Hepatocyte (in vitro differentiated cells): ENCODE measurements at regions not wholly inside any gene's neighbourhood (a gene's known extent, or its start where the extent isn't known, plus 50 kb on each side); places are given as distances from the start of the nearest gene placed in this dataset.

Experiments
- DNase-seq: peaks from one replicate; pipeline ENCODE4 v3.0.0-alpha.2; 2016; ENCODE audit warnings: low spot score
- H2AFZ ChIP-seq: fragments of 200-600 bp; sonication (generic); 2 replicates; pipeline ENCODE4 v1.6.0; 2016; ENCODE audit warnings: antibody characterized with exemption, mild to moderate bottlenecking
- H3K27ac ChIP-seq: fragments of 200-600 bp; sonication (generic); 2 replicates; pipeline ENCODE4 v1.5.1; 2016; ENCODE audit warnings: mild to moderate bottlenecking
- H3K27me3 ChIP-seq: fragments of 200-600 bp; sonication (generic); 2 replicates; pipeline ENCODE4 v1.6.1; 2016
- H3K36me3 ChIP-seq: fragments of 200-600 bp; sonication (generic); replicated peaks from 2 replicates; pipeline ENCODE4 v1.5.1; 2016; ENCODE audit warnings: low read depth; ENCODE audit not compliant: insufficient read depth
- H3K4me1 ChIP-seq: fragments of 200-600 bp; sonication (generic); 2 replicates; pipeline ENCODE4 v1.5.1; 2016; ENCODE audit warnings: mild to moderate bottlenecking, moderate library complexity; ENCODE audit not compliant: insufficient read depth
- H3K4me2 ChIP-seq: fragments of 200-600 bp; sonication (generic); 2 replicates; pipeline ENCODE4 v1.6.0; 2016
- H3K4me3 ChIP-seq: fragments of 200-600 bp; sonication (generic); 2 replicates; pipeline ENCODE4 v1.5.1; 2016; ENCODE audit warnings: mild to moderate bottlenecking
- H3K79me2 ChIP-seq: fragments of 200-600 bp; sonication (generic); 2 replicates; pipeline ENCODE4 v1.6.0; 2017; ENCODE audit warnings: mild to moderate bottlenecking
- H3K9me2 ChIP-seq: fragments of 200-600 bp; sonication (generic); replicated peaks from 2 replicates; pipeline ENCODE4 v1.6.0; 2017; ENCODE audit warnings: mild to moderate bottlenecking; ENCODE audit not compliant: insufficient read depth
- H3K9me3 ChIP-seq: fragments of 200-600 bp; sonication (generic); 2 replicates; pipeline ENCODE4 v1.5.1; 2016; ENCODE audit warnings: low read depth, mild to moderate bottlenecking
- H4K20me1 ChIP-seq: fragments of 200-600 bp; sonication (generic); 2 replicates; pipeline ENCODE4 v1.6.0; 2016; ENCODE audit warnings: mild to moderate bottlenecking; ENCODE audit not compliant: insufficient read depth, poor library complexity, severe bottlenecking
- CTCF ChIP-seq: fragments of 200-600 bp; sonication (generic); IDR thresholded peaks from 2 replicates; pipeline ENCODE4 v1.5.1; 2016; ENCODE audit warnings: antibody characterized with exemption, mild to moderate bottlenecking; ENCODE audit not compliant: poor library complexity
- EZH2 ChIP-seq: fragments of 200-600 bp; sonication (generic); IDR thresholded peaks from 2 replicates; pipeline ENCODE4 v1.6.1; 2016; ENCODE audit warnings: antibody characterized with exemption, mild to moderate bottlenecking, borderline replicate concordance
- EZH2phosphoT487 ChIP-seq: fragments of 200-600 bp; sonication (generic); IDR thresholded peaks from one replicate; pipeline ENCODE4 v1.6.1; 2018; ENCODE audit warnings: antibody characterized with exemption, mild to moderate bottlenecking, low read depth, moderate library complexity; ENCODE audit not compliant: unreplicated experiment, severe bottlenecking
- whole genome bisulfite sequencing: methylation state at CpG from one replicate; pipeline ENCODE4 v1.1.6; 2016; ENCODE audit warnings: low lambda C conversion rate; ENCODE audit errors: missing lambda C conversion rate; 5-methylcytosine and 5-hydroxymethylcytosine counted together

- Histone ChIP-seq H3K79me2 (no peaks in the 10 kb centered on the region), H3K9me3 (no peaks in the 10 kb centered on the region), H3K4me3 (no peak overlapping the region), H4K20me1 (no peaks in the 10 kb centered on the region), H3K9me2 (no peaks in the 10 kb centered on the region), H3K4me1 (no peaks in the 10 kb centered on the region), H3K27ac (no peak overlapping the region), H2AFZ (no peak overlapping the region), H3K4me2 (no peak overlapping the region), H3K36me3 (no peaks in the 10 kb centered on the region), H3K27me3 (no peaks in the 10 kb centered on the region)
- no peak for DNase-seq
- WGBS = 65% methylated on average over 13 of the region's 13 CpGs
- TF ChIP-seq EZH2phosphoT487 = no peak
- TF ChIP-seq EZH2 = no peak
- TF ChIP-seq CTCF = no peak
Measured at GRCh38 chr19:28396287-28396831, 816.6 kb downstream of the UQCRFS1 start.

- TF ChIP-seq EZH2phosphoT487 (no peak), EZH2 (no peak), CTCF (no peak)
- no peaks in the 10 kb centered on the region for H3K9me3 ChIP-seq
- no peaks in the 10 kb centered on the region for H3K79me2 ChIP-seq
- no peaks in the 10 kb centered on the region for H3K9me2 ChIP-seq
- H3K4me1 ChIP-seq = no peaks in the 10 kb centered on the region
- no peaks in the 10 kb centered on the region for H4K20me1 ChIP-seq
- H3K4me3 ChIP-seq = no peak overlapping the region
- no peaks in the 10 kb centered on the region for H3K36me3 ChIP-seq
- H3K27ac ChIP-seq = no peak overlapping the region
- H3K4me2 ChIP-seq = no peak overlapping the region
- no peak overlapping the region for H2AFZ ChIP-seq
- H3K27me3 ChIP-seq = no peaks in the 10 kb centered on the region
- no peak for DNase-seq
- 38% methylated on average over 4 of the region's 4 CpGs for WGBS
Measured at GRCh38 chr19:28394725-28395124, 818.2 kb downstream of the UQCRFS1 start.

- no peak for DNase-seq
- Histone ChIP-seq H3K4me1 (no peaks in the 10 kb centered on the region), H3K79me2 (no peaks in the 10 kb centered on the region), H3K27me3 (no peaks in the 10 kb centered on the region), H3K4me2 (no peak overlapping the region), H3K4me3 (no peak overlapping the region), H3K9me3 (no peaks in the 10 kb centered on the region), H2AFZ (no peak overlapping the region), H3K27ac (no peak overlapping the region), H4K20me1 (no peaks in the 10 kb centered on the region), H3K36me3 (no peaks in the 10 kb centered on the region), H3K9me2 (no peaks in the 10 kb centered on the region)
- WGBS = 17% methylated on average over 10 of the region's 10 CpGs
- no peak for TF ChIP-seq EZH2phosphoT487
- no peak for TF ChIP-seq EZH2
- no peak for TF ChIP-seq CTCF
Measured at GRCh38 chr19:28393574-28394336, 819.2 kb downstream of the UQCRFS1 start.
